ENCODE measurements at regions not wholly inside any gene's neighbourhood (a gene's known extent, or its start where the extent isn't known, plus 50 kb on each side); places are given as distances from the start of the nearest gene placed in this dataset.

GRCh38 chr2:190829642-190830041, 51.0 kb upstream of the GLS start:
- TF ChIP-seq REST (IDR thresholded peaks at IDR 0.05; ENCODE audit: insufficient read depth in 1 of 2, low read depth in 2 of 2, low read length in 2 of 2) (no peak), SIN3A (IDR thresholded peaks at IDR 0.05; ENCODE audit: borderline replicate concordance, insufficient read depth, low read length) (no peak), FOXP2 (optimal IDR thresholded peaks at IDR 0.05; ENCODE audit: borderline replicate concordance, extremely low read depth, extremely low read length, insufficient read depth) (no peak), TAF1 (IDR thresholded peaks at IDR 0.05; ENCODE audit: borderline replicate concordance, insufficient read depth, low read length) (no peak)

Measured in PFSK-1 (cell line).